Liver (tissue), 3 donors: ENCODE measurements at regions not wholly inside any gene's neighbourhood (a gene's known extent, or its start where the extent isn't known, plus 50 kb on each side); places are given as distances from the start of the nearest gene placed in this dataset.

Source experiments
- ATF3 ChIP-seq: IDR thresholded peaks from 2 replicates; pipeline ENCODE4 v1.6.1; 2016; ENCODE audit warnings: antibody characterized with exemption
- CTCF ChIP-seq: fragments of 150-350 bp; IDR thresholded peaks from 2 replicates; pipeline ENCODE4 v1.5.1; 2017; ENCODE audit warnings: improper control_type of control experiment, low read depth, low read length; ENCODE audit not compliant: missing input control
- EGR1 ChIP-seq, 2 donors: IDR thresholded peaks; 2 replicates each; pipeline ENCODE4 v1.6.1; 2016 to 2018; ENCODE audit warnings: antibody characterized with exemption in 2 of 2, low read depth in 2 of 2
- GABPA ChIP-seq, 2 donors: IDR thresholded peaks in 1 of 2; conservative IDR thresholded peaks in 1 of 2; 2 replicates each; pipeline ENCODE4 v1.6.1; 2016; ENCODE audit warnings: antibody characterized with exemption in 2 of 2, mild to moderate bottlenecking in 1 of 2, moderate library complexity in 1 of 2
- RAD21 ChIP-seq, 2 donors: IDR thresholded peaks; 2 replicates each; pipeline ENCODE4 v1.6.1; 2016; ENCODE audit warnings: antibody characterized with exemption in 2 of 2, mild to moderate bottlenecking in 2 of 2
- TF ChIP-seq, protein P1 (sequence below): IDR thresholded peaks from 2 replicates; pipeline ENCODE4 v1.6.1; 2016; ENCODE audit warnings: antibody characterized with exemption, mild to moderate bottlenecking
- donor health status: healthy.
- donor health status: healthy.

DNA sequence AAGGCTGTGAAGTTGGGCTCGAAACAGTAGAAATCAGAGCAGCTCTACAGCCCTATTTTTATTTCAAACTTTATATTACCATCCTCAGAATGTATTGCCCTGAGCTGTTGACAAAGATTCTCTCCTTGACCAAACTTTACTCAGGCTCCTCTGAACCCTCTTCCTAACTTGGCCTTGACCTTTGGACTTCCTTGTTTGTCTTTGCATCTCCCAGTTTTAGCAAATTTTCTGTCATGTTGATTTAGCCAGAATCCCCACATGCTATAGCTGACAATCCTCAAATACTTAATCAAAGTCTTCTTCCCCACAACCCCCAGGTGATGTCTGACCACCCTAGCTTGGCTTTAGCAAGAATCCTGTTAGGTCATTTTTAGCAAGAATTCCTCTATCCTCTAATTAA, 87.4 kb upstream of the GRIN2A start:
- TF ChIP-seq CTCF = no peak
- no peak for TF ChIP-seq RAD21 (IDR thresholded peaks at IDR 0.05)
- TF ChIP-seq, protein P1, sequence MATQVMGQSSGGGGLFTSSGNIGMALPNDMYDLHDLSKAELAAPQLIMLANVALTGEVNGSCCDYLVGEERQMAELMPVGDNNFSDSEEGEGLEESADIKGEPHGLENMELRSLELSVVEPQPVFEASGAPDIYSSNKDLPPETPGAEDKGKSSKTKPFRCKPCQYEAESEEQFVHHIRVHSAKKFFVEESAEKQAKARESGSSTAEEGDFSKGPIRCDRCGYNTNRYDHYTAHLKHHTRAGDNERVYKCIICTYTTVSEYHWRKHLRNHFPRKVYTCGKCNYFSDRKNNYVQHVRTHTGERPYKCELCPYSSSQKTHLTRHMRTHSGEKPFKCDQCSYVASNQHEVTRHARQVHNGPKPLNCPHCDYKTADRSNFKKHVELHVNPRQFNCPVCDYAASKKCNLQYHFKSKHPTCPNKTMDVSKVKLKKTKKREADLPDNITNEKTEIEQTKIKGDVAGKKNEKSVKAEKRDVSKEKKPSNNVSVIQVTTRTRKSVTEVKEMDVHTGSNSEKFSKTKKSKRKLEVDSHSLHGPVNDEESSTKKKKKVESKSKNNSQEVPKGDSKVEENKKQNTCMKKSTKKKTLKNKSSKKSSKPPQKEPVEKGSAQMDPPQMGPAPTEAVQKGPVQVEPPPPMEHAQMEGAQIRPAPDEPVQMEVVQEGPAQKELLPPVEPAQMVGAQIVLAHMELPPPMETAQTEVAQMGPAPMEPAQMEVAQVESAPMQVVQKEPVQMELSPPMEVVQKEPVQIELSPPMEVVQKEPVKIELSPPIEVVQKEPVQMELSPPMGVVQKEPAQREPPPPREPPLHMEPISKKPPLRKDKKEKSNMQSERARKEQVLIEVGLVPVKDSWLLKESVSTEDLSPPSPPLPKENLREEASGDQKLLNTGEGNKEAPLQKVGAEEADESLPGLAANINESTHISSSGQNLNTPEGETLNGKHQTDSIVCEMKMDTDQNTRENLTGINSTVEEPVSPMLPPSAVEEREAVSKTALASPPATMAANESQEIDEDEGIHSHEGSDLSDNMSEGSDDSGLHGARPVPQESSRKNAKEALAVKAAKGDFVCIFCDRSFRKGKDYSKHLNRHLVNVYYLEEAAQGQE = no peak
- TF ChIP-seq EGR1 (IDR thresholded peaks at IDR 0.05; ENCODE audit: low read depth in 2 of 2) = no peak
- TF ChIP-seq GABPA (IDR thresholded peaks at IDR 0.05 in 1 of 2, conservative IDR thresholded peaks at IDR 0.05 in 1 of 2) = no peak
- no peak for TF ChIP-seq ATF3
